Mesendoderm (in vitro differentiated cells): ENCODE measurements at regions not wholly inside any gene's neighbourhood (a gene's known extent, or its start where the extent isn't known, plus 50 kb on each side); places are given as distances from the start of the nearest gene placed in this dataset.

Experiments used
- DNase-seq: peaks from one replicate; pipeline ENCODE4 v3.0.0; 2013
- H2AK5ac ChIP-seq: 2 replicates; pipeline ENCODE4 v1.6.1; 2013; ENCODE audit warnings: low read length, inconsistent platforms
- H2BK120ac ChIP-seq: 2 replicates; pipeline ENCODE4 v1.6.1; 2013; ENCODE audit warnings: low read depth, mild to moderate bottlenecking, low read length, moderate library complexity, mixed read lengths
- H2BK15ac ChIP-seq: replicated peaks from 2 replicates; pipeline ENCODE4 v1.6.1; 2013; ENCODE audit warnings: low read depth, mild to moderate bottlenecking, moderate library complexity
- H2BK5ac ChIP-seq: 2 replicates; pipeline ENCODE4 v1.6.1; 2013; ENCODE audit warnings: low read length, inconsistent platforms
- H3K18ac ChIP-seq: 2 replicates; pipeline ENCODE4 v1.6.1; 2013; ENCODE audit warnings: mild to moderate bottlenecking, low read length, mixed read lengths
- H3K23ac ChIP-seq: one replicate; pipeline ENCODE4 v1.6.1; 2013; ENCODE audit warnings: low read length
- H3K27ac ChIP-seq: 2 replicates; pipeline ENCODE4 v1.5.1; 2013; ENCODE audit warnings: low read depth, mild to moderate bottlenecking, inconsistent platforms, low read length, moderate library complexity
- H3K27me3 ChIP-seq: 2 replicates; pipeline ENCODE4 v1.6.1; 2013; ENCODE audit warnings: low read length, control low read depth, mild to moderate bottlenecking, inconsistent platforms; ENCODE audit not compliant: insufficient read depth, poor library complexity
- H3K36me3 ChIP-seq: 2 replicates; pipeline ENCODE4 v1.6.1; 2013; ENCODE audit warnings: low read length, inconsistent platforms; ENCODE audit not compliant: control insufficient read depth, insufficient read depth
- H3K4ac ChIP-seq: one replicate; pipeline ENCODE4 v1.6.1; 2013; ENCODE audit warnings: low read depth, mild to moderate bottlenecking, low read length, moderate library complexity
- H3K4me1 ChIP-seq: 2 replicates; pipeline ENCODE4 v1.6.1; 2013; ENCODE audit warnings: low read depth, low read length, inconsistent platforms; ENCODE audit not compliant: control insufficient read depth
- H3K4me2 ChIP-seq: 2 replicates; pipeline ENCODE4 v1.6.1; 2013; ENCODE audit warnings: low read length
- H3K4me3 ChIP-seq: 2 replicates; pipeline ENCODE4 v1.5.1; 2013; ENCODE audit warnings: mild to moderate bottlenecking, low read length
- H3K56ac ChIP-seq: one replicate; pipeline ENCODE4 v1.6.1; 2013; ENCODE audit warnings: low read length
- H3K79me1 ChIP-seq: 2 replicates; pipeline ENCODE4 v1.6.1; 2013; ENCODE audit warnings: low read length, inconsistent platforms
- H3K79me2 ChIP-seq: 2 replicates; pipeline ENCODE4 v1.6.1; 2013; ENCODE audit warnings: mild to moderate bottlenecking, low read length; ENCODE audit not compliant: control insufficient read depth, insufficient read depth
- H3K9ac ChIP-seq: 2 replicates; pipeline ENCODE4 v1.6.1; 2013; ENCODE audit warnings: low read length, inconsistent platforms
- H4K5ac ChIP-seq: one replicate; pipeline ENCODE4 v1.6.1; 2013; ENCODE audit warnings: low read length
- H4K8ac ChIP-seq: one replicate; pipeline ENCODE4 v1.6.1; 2013; ENCODE audit warnings: low read depth, mild to moderate bottlenecking, control low read depth, low read length, moderate library complexity
- WGBS: extraction: QIAGEN DNeasy Blood & Tissue Kit; methylation state at CpG from one replicate; pipeline ENCODE4 v1.1.7; 2013; ENCODE audit warnings: low lambda C conversion rate, missing lambda C conversion rate; ENCODE audit not compliant: insufficient coverage; ENCODE audit errors: extremely low coverage; 5-methylcytosine and 5-hydroxymethylcytosine counted together

DNA sequence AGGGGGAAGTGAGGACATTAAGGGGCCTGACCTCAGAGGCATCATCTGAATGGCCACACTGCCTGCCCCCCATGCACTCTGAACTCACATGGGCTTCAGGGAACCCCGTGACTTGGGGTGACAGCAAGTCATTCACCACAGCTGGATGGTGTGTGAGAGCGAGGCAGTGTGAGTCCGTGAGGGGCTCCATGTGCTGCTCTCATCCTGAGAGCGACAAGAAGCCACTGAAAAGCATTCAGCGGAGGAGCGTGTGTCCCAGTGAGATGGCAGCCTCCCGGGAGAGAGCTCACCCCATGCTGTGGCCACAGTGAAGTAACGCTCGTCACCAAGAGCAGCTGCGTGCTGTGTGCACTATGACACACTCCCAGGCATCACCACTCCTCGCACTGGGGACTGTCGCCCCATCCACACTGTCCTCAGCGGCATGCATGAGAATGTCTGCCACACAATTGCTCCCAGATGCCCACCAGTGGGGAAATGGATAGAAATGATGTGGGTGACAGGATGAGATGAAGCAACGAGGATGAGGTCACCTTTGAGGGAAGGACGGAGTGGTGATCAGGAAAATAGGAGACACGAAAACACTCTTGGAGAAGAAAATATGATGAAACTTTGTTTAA, 213.0 kb upstream of the RAB6C start:
- H3K36me3 ChIP-seq: no peaks in the 10 kb centered on the region
- H3K4me3 ChIP-seq: no peak overlapping the region
- H2BK120ac ChIP-seq: no peak overlapping the region
- no peaks in the 10 kb centered on the region for H3K79me1 ChIP-seq
- H3K9ac ChIP-seq: no peak overlapping the region
- no peak overlapping the region for H2BK15ac ChIP-seq
- no peak overlapping the region for H3K23ac ChIP-seq
- no peak overlapping the region for H3K4ac ChIP-seq
- H4K8ac ChIP-seq: no peak overlapping the region
- no peak for DNase-seq
- H3K27ac ChIP-seq: no peak overlapping the region
- no peak overlapping the region for H4K5ac ChIP-seq
- no peaks in the 10 kb centered on the region for H3K4me1 ChIP-seq
- no peaks in the 10 kb centered on the region for H3K27me3 ChIP-seq
- no peak overlapping the region for H3K56ac ChIP-seq
- H2BK5ac ChIP-seq: no peak overlapping the region
- H3K4me2 ChIP-seq: no peak overlapping the region
- H3K79me2 ChIP-seq: no peaks in the 10 kb centered on the region
- no CpG with 5 or more reads among the region's 16 CpGs for WGBS
- H2AK5ac ChIP-seq: no peak overlapping the region
- no peak overlapping the region for H3K18ac ChIP-seq

DNA sequence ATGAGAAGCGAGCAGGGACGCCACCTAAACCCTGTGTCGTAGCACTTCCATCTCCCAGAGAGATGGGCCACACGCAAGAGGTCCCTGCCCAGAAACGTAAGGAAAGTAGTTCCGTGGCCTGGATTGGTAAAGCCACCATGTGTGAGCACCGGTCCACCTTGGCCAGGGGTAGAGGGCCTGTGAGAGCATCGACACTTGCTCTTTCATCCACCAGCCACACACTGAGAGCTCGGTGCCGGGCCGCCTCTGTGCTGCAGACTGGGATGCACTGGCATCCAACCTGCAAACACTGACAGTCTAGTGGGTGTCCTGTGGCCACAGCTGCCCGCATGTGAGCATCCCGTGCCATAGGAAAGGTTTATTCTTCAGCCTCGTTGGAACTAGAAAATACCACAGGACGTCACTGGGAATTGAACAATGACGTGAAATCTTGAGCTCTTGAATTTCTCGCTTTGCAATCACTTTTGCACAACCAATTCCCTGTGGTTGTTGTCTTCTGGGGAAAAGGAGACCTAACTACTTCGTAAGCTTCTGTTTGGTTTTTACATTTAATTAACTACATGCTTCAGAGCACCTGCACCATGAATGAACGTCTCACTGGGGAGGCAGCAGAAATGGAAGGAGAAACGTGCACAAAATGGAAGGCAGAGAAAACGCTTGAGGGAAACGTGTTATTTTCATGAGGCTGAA, 212.0 kb upstream of the RAB6C start:
- H3K79me1 ChIP-seq: no peaks in the 10 kb centered on the region
- no peak overlapping the region for H3K4ac ChIP-seq

DNA sequence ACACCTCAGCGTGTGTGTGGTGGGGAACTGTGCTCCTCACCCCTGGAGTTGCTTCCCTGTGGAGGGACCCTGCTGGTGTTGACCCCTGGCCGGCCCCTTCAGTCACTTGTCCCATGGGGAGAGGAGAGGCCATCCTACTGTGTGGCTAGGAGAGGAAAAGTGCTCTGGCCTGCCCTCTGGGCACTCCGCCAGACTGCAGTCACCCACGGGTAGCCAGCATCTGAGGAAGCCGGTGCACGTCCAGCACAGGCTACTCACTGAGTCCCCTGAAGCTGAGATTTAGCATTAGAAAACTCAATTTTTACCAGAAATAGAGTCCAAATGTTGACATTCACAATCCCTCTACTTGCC, 211.5 kb upstream of the RAB6C start:
- H3K27ac ChIP-seq: no peak overlapping the region
- H3K36me3 ChIP-seq: no peaks in the 10 kb centered on the region
- no peak overlapping the region for H3K56ac ChIP-seq
- no peak overlapping the region for H2BK15ac ChIP-seq
- H2BK120ac ChIP-seq: no peak overlapping the region
- no peak overlapping the region for H4K8ac ChIP-seq
- no peak overlapping the region for H3K4me2 ChIP-seq
- WGBS: no CpG with 5 or more reads among the region's 6 CpGs
- no peak overlapping the region for H2BK5ac ChIP-seq
- no peaks in the 10 kb centered on the region for H3K79me2 ChIP-seq
- no peak overlapping the region for H3K18ac ChIP-seq
- H3K4ac ChIP-seq: no peak overlapping the region
- H2AK5ac ChIP-seq: no peak overlapping the region
- H3K23ac ChIP-seq: no peak overlapping the region
- no peaks in the 10 kb centered on the region for H3K4me1 ChIP-seq
- H3K4me3 ChIP-seq: no peak overlapping the region
- H3K9ac ChIP-seq: no peak overlapping the region
- H3K79me1 ChIP-seq: no peaks in the 10 kb centered on the region
- DNase-seq: no peak
- H4K5ac ChIP-seq: no peak overlapping the region
- H3K27me3 ChIP-seq: no peaks in the 10 kb centered on the region

More for the DNA sequence above, 212.0 kb upstream of the RAB6C start:
- Histone ChIP-seq H3K27ac (no peak overlapping the region), H3K4me3 (no peak overlapping the region), H3K4me2 (no peak overlapping the region), H2BK120ac (no peak overlapping the region), H3K23ac (no peak overlapping the region), H2AK5ac (no peak overlapping the region), H3K9ac (no peak overlapping the region), H3K4me1 (no peaks in the 10 kb centered on the region), H3K36me3 (no peaks in the 10 kb centered on the region), H4K8ac (no peak overlapping the region), H3K27me3 (no peaks in the 10 kb centered on the region), H3K79me2 (no peaks in the 10 kb centered on the region), H4K5ac (no peak overlapping the region), H3K56ac (no peak overlapping the region), H2BK5ac (no peak overlapping the region), H2BK15ac (no peak overlapping the region), H3K18ac (no peak overlapping the region)
- DNase-seq: no peak
- no CpG with 5 or more reads among the region's 22 CpGs for WGBS

DNA sequence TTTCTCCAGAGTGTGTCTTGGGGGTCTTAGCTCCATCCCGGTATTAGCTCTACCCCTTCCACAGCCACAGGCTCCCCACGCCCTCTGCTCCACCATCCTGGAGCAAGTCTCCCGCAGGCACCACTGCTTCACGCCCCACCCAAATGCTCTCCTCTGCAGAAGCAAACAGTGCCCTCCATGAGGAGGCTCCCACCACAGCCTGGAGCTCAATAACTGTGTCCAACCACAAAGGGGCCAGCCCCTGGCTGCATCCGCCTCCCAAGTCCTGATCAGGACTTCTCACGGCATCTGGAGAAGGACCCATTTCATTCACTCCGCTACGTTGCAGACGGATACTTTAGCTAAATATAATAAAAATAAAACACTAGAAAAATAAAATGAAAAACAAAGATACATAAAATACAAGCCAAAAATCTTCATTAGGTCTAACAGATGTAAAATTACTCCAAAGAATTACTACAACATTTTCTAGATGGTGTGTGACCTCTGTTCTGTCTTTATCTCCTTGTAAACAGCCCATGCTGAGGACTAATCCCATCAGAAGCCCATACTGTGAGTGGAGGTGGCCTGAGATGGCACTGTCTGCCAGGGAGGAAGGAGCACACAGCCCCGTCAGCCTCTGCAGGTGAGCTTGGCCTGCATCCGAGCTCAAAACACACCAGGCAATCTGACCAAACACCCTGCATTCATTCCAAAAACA, 210.8 kb upstream of the RAB6C start:
- H3K4me3 ChIP-seq: no peak overlapping the region
- DNase-seq: no peak
- H3K9ac ChIP-seq: no peak overlapping the region
- no peaks in the 10 kb centered on the region for H3K4me1 ChIP-seq
- H3K4ac ChIP-seq: no peak overlapping the region
- H3K56ac ChIP-seq: no peak overlapping the region
- H3K27ac ChIP-seq: no peak overlapping the region
- no CpG with 5 or more reads among the region's 11 CpGs for WGBS
- H3K4me2 ChIP-seq: no peak overlapping the region
- no peaks in the 10 kb centered on the region for H3K36me3 ChIP-seq
- H4K8ac ChIP-seq: no peak overlapping the region
- H3K18ac ChIP-seq: no peak overlapping the region
- no peak overlapping the region for H3K23ac ChIP-seq
- no peak overlapping the region for H4K5ac ChIP-seq
- H3K79me1 ChIP-seq: no peaks in the 10 kb centered on the region
- no peaks in the 10 kb centered on the region for H3K27me3 ChIP-seq
- no peaks in the 10 kb centered on the region for H3K79me2 ChIP-seq
- H2BK15ac ChIP-seq: no peak overlapping the region
- H2BK120ac ChIP-seq: no peak overlapping the region
- no peak overlapping the region for H2BK5ac ChIP-seq
- no peak overlapping the region for H2AK5ac ChIP-seq

DNA sequence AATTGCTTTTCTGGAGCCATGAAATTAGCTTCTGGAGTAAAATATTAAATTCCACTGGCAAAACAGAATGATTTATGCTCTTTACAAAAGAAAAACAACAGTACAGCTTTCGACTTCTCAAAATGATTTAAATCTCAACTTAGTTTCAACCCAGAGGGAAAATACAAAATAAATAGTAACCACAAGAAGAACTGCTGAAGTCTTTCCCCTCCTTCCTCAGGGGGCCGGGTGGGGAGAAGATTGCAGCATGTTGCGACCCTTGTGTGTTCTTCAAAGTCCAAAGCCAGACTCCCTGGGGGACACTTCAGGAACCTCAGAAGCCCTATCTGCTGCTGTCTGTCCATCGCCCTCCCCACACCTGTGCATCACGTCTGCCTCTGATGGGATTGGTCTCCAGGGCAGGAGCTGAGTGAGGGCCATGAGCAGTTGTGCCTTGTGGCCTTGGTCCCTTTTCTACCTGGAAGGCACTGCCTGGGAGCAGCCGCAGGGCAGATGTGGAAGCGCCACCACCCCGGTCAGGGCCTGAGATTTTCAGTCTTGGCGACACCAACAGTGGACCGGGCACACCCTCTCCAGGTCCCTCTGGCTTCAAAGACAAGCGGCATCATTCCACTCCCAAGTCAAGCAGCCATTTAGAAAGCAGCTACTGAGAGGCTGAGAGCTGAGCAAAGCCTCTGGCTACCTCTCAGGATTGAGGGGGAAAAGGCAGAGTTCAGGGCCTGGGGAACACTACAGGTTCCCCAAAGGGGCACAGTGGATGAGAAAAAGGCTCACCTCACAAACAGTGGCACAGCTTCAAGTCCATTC, 210.1 kb upstream of the RAB6C start:
- no CpG with 5 or more reads among the region's 11 CpGs for WGBS
- Histone ChIP-seq H3K36me3 (no peaks in the 10 kb centered on the region), H2AK5ac (no peak overlapping the region), H2BK120ac (no peak overlapping the region), H3K79me2 (no peaks in the 10 kb centered on the region), H2BK5ac (no peak overlapping the region), H3K27ac (no peak overlapping the region), H3K27me3 (no peaks in the 10 kb centered on the region), H3K9ac (no peak overlapping the region), H3K23ac (no peak overlapping the region), H2BK15ac (no peak overlapping the region), H3K4me1 (no peaks in the 10 kb centered on the region), H3K4ac (no peak overlapping the region), H4K5ac (no peak overlapping the region), H3K4me2 (no peak overlapping the region), H3K4me3 (no peak overlapping the region), H4K8ac (no peak overlapping the region), H3K79me1 (no peaks in the 10 kb centered on the region), H3K56ac (no peak overlapping the region), H3K18ac (no peak overlapping the region)
- no peak for DNase-seq
